HepG2 (cell line): ENCODE measurements at regions not wholly inside any gene's neighbourhood (a gene's known extent, or its start where the extent isn't known, plus 50 kb on each side); places are given as distances from the start of the nearest gene placed in this dataset.

Source experiments
- ATAC-seq: fragments of 200-7000 bp; cut with Tn5 transposase; 3 replicates; pipeline ENCODE4 v1.9.1; 2020; ENCODE audit warnings: mild to moderate bottlenecking, moderate library complexity
- BruUV-seq: library from RNA; stranded (reverse); fragments of 400-500 nt; replicated peaks from 2 replicates; lab custom pipeline; 2021; lab: Mats Ljungman, UMichigan
- CTCF ChIA-PET: fragments of 300-600 bp; formaldehyde crosslinking; extraction: SDS; loops from one replicate; lab custom pipeline; 2021; ENCODE audit warnings: low total read pairs, inconsistent platforms, low intra/inter-chr PET ratio; lab: Yijun Ruan, JAX
- POLR2A ChIA-PET: fragments of 350-600 bp; sonication (Branson Sonifier 250); formaldehyde crosslinking; loops from one replicate; lab custom pipeline; 2020; ENCODE audit warnings: antibody characterized with exemption, inconsistent platforms; lab: Yijun Ruan, JAX
- DNase-seq: peaks from one replicate; pipeline ENCODE4 v3.0.0-alpha.2; 2015; ENCODE audit warnings: low spot score
- FAIRE-seq: peaks from 3 replicates; lab custom pipeline; 2011; peaks lifted over from hg19 to GRCh38; lab: Jason Lieb, UNC
- H2AFZ ChIP-seq: one replicate; pipeline ENCODE4 v1.6.1; 2011; ENCODE audit warnings: low read length, inconsistent platforms
- H3K27ac ChIP-seq: fragments of 300-600 bp; 3 replicates; pipeline ENCODE4 v1.8.0; 2011; ENCODE audit warnings: mixed run types, mild to moderate bottlenecking, mixed read lengths, low read length, inconsistent platforms; ENCODE audit not compliant: insufficient read depth; ENCODE audit errors: extremely low read length
- H3K27me3 ChIP-seq, 2 experiments: fragments of 200-600 bp in 1 of 2; 2 replicates in 1 of 2; 3 replicates in 1 of 2; pipeline versions ENCODE4 v1.6.0 to v1.8.0; 2011; ENCODE audit warnings: low read length in 2 of 2, mild to moderate bottlenecking in 2 of 2, moderate library complexity in 2 of 2, inconsistent platforms in 1 of 2; ENCODE audit not compliant: insufficient read depth in 2 of 2, control insufficient read depth in 1 of 2
- H3K36me3 ChIP-seq, 2 experiments: fragments of 200-600 bp in 1 of 2; replicated peaks in 1 of 2; 2 replicates in 1 of 2; 3 replicates in 1 of 2; pipeline versions ENCODE4 v1.5.1 to v1.8.0; 2011; ENCODE audit warnings: low read length in 2 of 2, inconsistent platforms in 1 of 2; ENCODE audit not compliant: insufficient read depth in 2 of 2, control insufficient read depth in 1 of 2
- H3K4me1 ChIP-seq: 2 replicates; pipeline ENCODE4 v1.5.1; 2012; ENCODE audit warnings: low read length, inconsistent platforms; ENCODE audit not compliant: insufficient read depth
- H3K4me2 ChIP-seq: 2 replicates; pipeline ENCODE4 v1.6.0; 2011; ENCODE audit warnings: low read depth, low read length, inconsistent platforms
- H3K4me3 ChIP-seq, 3 experiments: fragments of 200-600 bp in 1 of 3; sonication (generic), shearing (Covaris generic) in 1 of 3; replicated peaks in 1 of 3; 2 replicates each; pipeline ENCODE4 v1.5.1; 2011 to 2016; ENCODE audit warnings: low read length in 3 of 3, inconsistent platforms in 2 of 3, low read depth in 2 of 3, mild to moderate bottlenecking in 2 of 3, control low read depth in 1 of 3, mixed read lengths in 1 of 3; ENCODE audit not compliant: insufficient read depth in 1 of 3
- H3K79me2 ChIP-seq: one replicate; pipeline ENCODE4 v1.6.1; 2011; ENCODE audit warnings: low read length, inconsistent platforms; ENCODE audit not compliant: insufficient read depth
- H3K9ac ChIP-seq: 2 replicates; pipeline ENCODE4 v1.6.0; 2011; ENCODE audit warnings: mild to moderate bottlenecking, low read depth, low read length, inconsistent platforms; ENCODE audit not compliant: insufficient read depth
- H3K9me3 ChIP-seq: 2 replicates; pipeline ENCODE4 v1.5.1; 2012; ENCODE audit warnings: mild to moderate bottlenecking, low read length
- H4K20me1 ChIP-seq: 2 replicates; pipeline ENCODE4 v1.6.0; 2011; ENCODE audit warnings: inconsistent platforms, mild to moderate bottlenecking, low read length, moderate library complexity; ENCODE audit not compliant: insufficient read depth
- CEBPB ChIP-seq: IDR thresholded peaks from 2 replicates; pipeline ENCODE4 v1.6.1; 2011; ENCODE audit warnings: low read depth, low read length, improper control_type of control experiment, borderline replicate concordance
- CREBL2 ChIP-seq: sonication (generic); formaldehyde crosslinking; IDR thresholded peaks from 2 replicates; pipeline ENCODE4 v1.8.1; 2023; ENCODE audit warnings: missing genetic modification reagents, mild to moderate bottlenecking, borderline replicate concordance
- HNRNPL ChIP-seq: fragments of 200-400 bp; formaldehyde crosslinking; IDR thresholded peaks from 2 replicates; pipeline ENCODE4 v1.6.1; 2017; ENCODE audit warnings: mild to moderate bottlenecking, low read depth, low read length
- HOXA3 ChIP-seq: sonication (generic); formaldehyde crosslinking; IDR thresholded peaks from 2 replicates; pipeline ENCODE4 v1.5.0; 2020; ENCODE audit warnings: missing genetic modification reagents
- IKZF1 ChIP-seq: fragments of 450-650 bp; IDR thresholded peaks from 2 replicates; pipeline ENCODE4 v1.7.1; 2016
- KAT2B ChIP-seq: fragments of 150-350 bp; IDR thresholded peaks from 2 replicates; pipeline ENCODE4 v1.6.1; 2014; ENCODE audit warnings: low read depth, low read length, borderline replicate concordance
- KLF16 ChIP-seq, 2 experiments: sonication (generic) in 1 of 2; formaldehyde crosslinking in 1 of 2; IDR thresholded peaks; 2 replicates each; pipeline versions ENCODE4 v1.6.1 to v1.8.0; 2016 to 2023; ENCODE audit warnings: missing genetic modification reagents in 2 of 2, missing compliant biosample characterization in 1 of 2
- MZF1 ChIP-seq: sonication (generic); formaldehyde crosslinking; IDR thresholded peaks from 2 replicates; pipeline ENCODE4 v1.8.1; 2023; ENCODE audit warnings: mild to moderate bottlenecking, missing genetic modification reagents, borderline replicate concordance
- NFKB2 ChIP-seq: sonication (generic); formaldehyde crosslinking; IDR thresholded peaks from 2 replicates; pipeline ENCODE4 v1.4.0; 2020; ENCODE audit warnings: missing genetic modification reagents, borderline replicate concordance
- TIGD3 ChIP-seq: sonication (generic); formaldehyde crosslinking; IDR thresholded peaks from 2 replicates; pipeline ENCODE4 v1.5.1; 2020; ENCODE audit warnings: mild to moderate bottlenecking, missing genetic modification reagents, borderline replicate concordance
- ZNF713 ChIP-seq: sonication (generic); formaldehyde crosslinking; IDR thresholded peaks from 2 replicates; pipeline ENCODE4 v1.4.0; 2020; ENCODE audit warnings: mild to moderate bottlenecking, missing genetic modification reagents
- ZNF816 ChIP-seq: sonication (generic); formaldehyde crosslinking; IDR thresholded peaks from 2 replicates; pipeline ENCODE4 v1.8.0; 2022; ENCODE audit warnings: missing genetic modification reagents, mild to moderate bottlenecking, borderline replicate concordance
- WGBS: methylation state at CpG from one replicate; pipeline ENCODE4 v1.1.6; 2017; ENCODE audit warnings: low lambda C conversion rate; 5-methylcytosine and 5-hydroxymethylcytosine counted together
- in situ Hi-C: cut with HindIII; loops from 2 replicates; pipeline ENCODE4 v1.10.0; 2017; ENCODE audit warnings: low pct_unique_long_range_greater_than_20kb; ENCODE audit not compliant: extremely low pct_ligation_motif_present
- intact Hi-C: fragments of 100-400 bp; cut with micrococcal nuclease; formaldehyde crosslinking; loops from one replicate; pipeline ENCODE4 v1.10.0; 2022; ENCODE audit not compliant: unreplicated experiment
- TF ChIP-seq, protein P1 (sequence below): sonication (generic); formaldehyde crosslinking; IDR thresholded peaks from 2 replicates; pipeline ENCODE4 v1.5.0; 2020; ENCODE audit warnings: mild to moderate bottlenecking, missing genetic modification reagents

GRCh38 chr3:94365006-94365405 is 302.1 kb downstream of the NSUN3 start:
- 42% methylated on average over 3 of the region's 3 CpGs for WGBS
- H4K20me1 ChIP-seq, result no peaks in the 10 kb centered on the region
- FAIRE-seq, result no peak

DNA sequence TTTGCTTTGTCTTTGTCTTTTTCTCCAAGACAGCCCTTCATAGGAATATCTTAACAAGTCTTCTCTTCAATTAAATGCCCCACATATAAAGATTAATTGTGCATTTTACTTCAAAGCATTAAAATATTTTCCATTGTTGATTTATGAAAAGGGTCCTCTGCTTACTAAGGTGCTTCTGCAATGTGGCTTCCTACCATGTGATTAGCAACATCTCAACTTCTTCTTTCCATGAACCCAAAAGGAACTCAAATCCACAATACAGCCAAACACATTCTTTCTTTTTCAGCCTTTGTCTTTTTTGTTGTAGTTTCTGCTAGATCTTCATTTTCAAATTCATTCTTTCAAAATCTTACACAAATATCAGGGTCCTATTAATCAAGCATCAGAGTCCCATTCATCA is 309.2 kb downstream of the NSUN3 start:
- Histone ChIP-seq H3K4me3 (no peak overlapping the region), H3K27ac (no peak overlapping the region), H4K20me1 (no peaks in the 10 kb centered on the region), H3K4me1 (no peaks in the 10 kb centered on the region), H3K4me2 (no peak overlapping the region), H3K9me3 (no peaks in the 10 kb centered on the region), H3K79me2 (no peaks in the 10 kb centered on the region)
- BruUV-seq, result no TSS peak
- CTCF ChIA-PET, result no interaction called here
- intact Hi-C loops, result no loop called here
- TF ChIP-seq KAT2B (no peak), TIGD3 (CRISPR knock-in tag) (no peak), NFKB2 (CRISPR knock-in tag) (no peak), ZNF713 (CRISPR knock-in tag) (no peak), CREBL2 (CRISPR knock-in tag) (no peak), MZF1 (CRISPR knock-in tag) (no peak), IKZF1 (no peak), KLF16 (CRISPR knock-in tag; IDR thresholded peaks at IDR 0.05) (no peak)
- TF ChIP-seq, protein P1, sequence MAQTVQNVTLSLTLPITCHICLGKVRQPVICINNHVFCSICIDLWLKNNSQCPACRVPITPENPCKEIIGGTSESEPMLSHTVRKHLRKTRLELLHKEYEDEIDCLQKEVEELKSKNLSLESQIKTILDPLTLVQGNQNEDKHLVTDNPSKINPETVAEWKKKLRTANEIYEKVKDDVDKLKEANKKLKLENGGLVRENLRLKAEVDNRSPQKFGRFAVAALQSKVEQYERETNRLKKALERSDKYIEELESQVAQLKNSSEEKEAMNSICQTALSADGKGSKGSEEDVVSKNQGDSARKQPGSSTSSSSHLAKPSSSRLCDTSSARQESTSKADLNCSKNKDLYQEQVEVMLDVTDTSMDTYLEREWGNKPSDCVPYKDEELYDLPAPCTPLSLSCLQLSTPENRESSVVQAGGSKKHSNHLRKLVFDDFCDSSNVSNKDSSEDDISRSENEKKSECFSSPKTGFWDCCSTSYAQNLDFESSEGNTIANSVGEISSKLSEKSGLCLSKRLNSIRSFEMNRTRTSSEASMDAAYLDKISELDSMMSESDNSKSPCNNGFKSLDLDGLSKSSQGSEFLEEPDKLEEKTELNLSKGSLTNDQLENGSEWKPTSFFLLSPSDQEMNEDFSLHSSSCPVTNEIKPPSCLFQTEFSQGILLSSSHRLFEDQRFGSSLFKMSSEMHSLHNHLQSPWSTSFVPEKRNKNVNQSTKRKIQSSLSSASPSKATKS, result no peak
- TF ChIP-seq, all 625 proteins: peak for 0
- H2AFZ ChIP-seq, result no peak overlapping the region
- ATAC-seq (no peak), DNase-seq (no peak), FAIRE-seq (no peak)
- POLR2A ChIA-PET, result no interaction called here
- H3K9ac ChIP-seq, result no peak overlapping the region
- no peaks in the 10 kb centered on the region for H3K36me3 ChIP-seq
- H3K27me3 ChIP-seq, result no peaks in the 10 kb centered on the region; a peak in 1 of 5 replicates
- in situ Hi-C loops, result no loop called here

More at GRCh38 chr3:94365006-94365405, 302.1 kb downstream of the NSUN3 start:
- no peak for ATAC-seq
- H3K27me3 ChIP-seq, result no peaks in the 10 kb centered on the region
- DNase-seq, result no peak
- no peaks in the 10 kb centered on the region for H3K4me1 ChIP-seq
- no peak overlapping the region for H2AFZ ChIP-seq
- intact Hi-C loops (no loop called here), in situ Hi-C loops (no loop called here)
- no peaks in the 10 kb centered on the region for H3K36me3 ChIP-seq
- no peak overlapping the region for H3K27ac ChIP-seq
- peak; percentile 16; the same call in 1 of the 2 replicates for TF ChIP-seq CEBPB
- no peak for TF ChIP-seq ZNF816 (CRISPR knock-in tag)
- no peak for TF ChIP-seq HOXA3
- no peak for TF ChIP-seq HNRNPL
- TF ChIP-seq, all 625 proteins: peak for 1
- H3K4me2 ChIP-seq, result no peak overlapping the region
- no peak overlapping the region for H3K4me3 ChIP-seq
- no peak overlapping the region for H3K9ac ChIP-seq
- ChIA-PET POLR2A (no interaction called here), CTCF (no interaction called here)
- no peaks in the 10 kb centered on the region for H3K9me3 ChIP-seq
- BruUV-seq, result no TSS peak
- no peaks in the 10 kb centered on the region for H3K79me2 ChIP-seq
